ENCODE measurements at regions not wholly inside any gene's neighbourhood (a gene's known extent, or its start where the extent isn't known, plus 50 kb on each side); places are given as distances from the start of the nearest gene placed in this dataset.

DNA sequence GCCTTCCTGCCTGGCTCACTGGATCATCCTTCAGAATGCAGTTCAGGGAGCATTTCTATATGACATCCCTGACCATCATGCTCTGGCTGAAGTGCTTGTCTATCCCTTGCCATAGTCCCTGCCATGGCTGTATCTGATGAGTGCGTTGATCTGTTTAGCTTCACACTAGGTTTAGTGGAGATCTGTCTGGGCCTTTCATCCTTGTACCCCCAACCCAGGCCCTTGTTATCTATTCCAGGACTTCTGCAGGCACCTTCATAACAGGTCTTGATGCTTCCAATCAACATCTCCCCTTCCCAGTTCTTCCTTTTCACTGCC lies 102.4 kb downstream of the QRSL1 start:
- TF ChIP-seq, protein P1, sequence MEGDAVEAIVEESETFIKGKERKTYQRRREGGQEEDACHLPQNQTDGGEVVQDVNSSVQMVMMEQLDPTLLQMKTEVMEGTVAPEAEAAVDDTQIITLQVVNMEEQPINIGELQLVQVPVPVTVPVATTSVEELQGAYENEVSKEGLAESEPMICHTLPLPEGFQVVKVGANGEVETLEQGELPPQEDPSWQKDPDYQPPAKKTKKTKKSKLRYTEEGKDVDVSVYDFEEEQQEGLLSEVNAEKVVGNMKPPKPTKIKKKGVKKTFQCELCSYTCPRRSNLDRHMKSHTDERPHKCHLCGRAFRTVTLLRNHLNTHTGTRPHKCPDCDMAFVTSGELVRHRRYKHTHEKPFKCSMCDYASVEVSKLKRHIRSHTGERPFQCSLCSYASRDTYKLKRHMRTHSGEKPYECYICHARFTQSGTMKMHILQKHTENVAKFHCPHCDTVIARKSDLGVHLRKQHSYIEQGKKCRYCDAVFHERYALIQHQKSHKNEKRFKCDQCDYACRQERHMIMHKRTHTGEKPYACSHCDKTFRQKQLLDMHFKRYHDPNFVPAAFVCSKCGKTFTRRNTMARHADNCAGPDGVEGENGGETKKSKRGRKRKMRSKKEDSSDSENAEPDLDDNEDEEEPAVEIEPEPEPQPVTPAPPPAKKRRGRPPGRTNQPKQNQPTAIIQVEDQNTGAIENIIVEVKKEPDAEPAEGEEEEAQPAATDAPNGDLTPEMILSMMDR (IDR thresholded peaks at IDR 0.05) = no peak
- TF ChIP-seq EZH2 (IDR thresholded peaks at IDR 0.05; ENCODE audit: borderline replicate concordance, insufficient read depth, low read depth, low read length, poor library complexity, severe bottlenecking) = no peak
